GM12872 (cell line): ENCODE measurements at regions not wholly inside any gene's neighbourhood (a gene's known extent, or its start where the extent isn't known, plus 50 kb on each side); places are given as distances from the start of the nearest gene placed in this dataset.

Experiments used
- CTCF ChIP-seq: IDR thresholded peaks from 3 replicates; pipeline ENCODE4 v1.5.1; 2011; ENCODE audit warnings: low read depth, mild to moderate bottlenecking, low read length, moderate library complexity; ENCODE audit not compliant: insufficient read depth

- no peak for TF ChIP-seq CTCF
These were observed 57.6 kb upstream of the CACUL1 start for GRCh38 chr10:118812393-118812740.

GRCh38 chr10:118816471-118817168, 61.9 kb upstream of the CACUL1 start:
- no peak for TF ChIP-seq CTCF

GRCh38 chr10:118817328-118818068, 62.7 kb upstream of the CACUL1 start:
- TF ChIP-seq CTCF = no peak

GRCh38 chr10:118818621-118819221, 64.0 kb upstream of the CACUL1 start:
- TF ChIP-seq CTCF = no peak

GRCh38 chr10:118820326-118821116, 65.8 kb upstream of the CACUL1 start:
- no peak for TF ChIP-seq CTCF

GRCh38 chr10:118823256-118823907, 68.6 kb upstream of the CACUL1 start:
- TF ChIP-seq CTCF = no peak
